Left kidney (tissue), 1 donor: ENCODE measurements at regions not wholly inside any gene's neighbourhood (a gene's known extent, or its start where the extent isn't known, plus 50 kb on each side); places are given as distances from the start of the nearest gene placed in this dataset.

ENCODE experiments used
- DNase-seq: peaks from one replicate; pipeline ENCODE4 v3.0.0-alpha.2; 2013

DNA sequence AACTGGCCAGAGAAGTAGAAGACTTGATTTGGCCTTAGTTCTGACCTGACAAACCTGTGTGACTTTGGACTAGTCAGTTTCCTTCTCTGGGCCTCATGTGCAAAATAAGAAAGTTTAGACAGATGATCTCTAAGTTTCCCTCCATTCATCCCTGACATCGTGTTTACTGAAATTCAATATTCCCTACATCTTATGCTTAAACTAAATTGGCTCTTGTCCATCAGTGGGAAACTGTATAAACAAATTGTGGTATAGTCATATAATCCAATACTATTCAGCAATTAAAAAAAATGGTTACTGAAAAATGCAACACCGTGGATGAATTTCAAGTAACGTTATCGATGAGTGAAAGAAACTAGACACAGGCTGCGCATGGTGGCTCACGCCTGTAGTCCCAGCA is 64.4 kb upstream of the HRH1 start:
- DNase-seq = no peak

- no peak for DNase-seq
Observed at GRCh38 chr3:11090551-11090950, 63.7 kb upstream of the HRH1 start.

- DNase-seq = no peak
Observed at GRCh38 chr3:11091088-11091590, 63.2 kb upstream of the HRH1 start.

- DNase-seq = no peak
Observed at GRCh38 chr3:11091791-11092190, 62.5 kb upstream of the HRH1 start.

DNA sequence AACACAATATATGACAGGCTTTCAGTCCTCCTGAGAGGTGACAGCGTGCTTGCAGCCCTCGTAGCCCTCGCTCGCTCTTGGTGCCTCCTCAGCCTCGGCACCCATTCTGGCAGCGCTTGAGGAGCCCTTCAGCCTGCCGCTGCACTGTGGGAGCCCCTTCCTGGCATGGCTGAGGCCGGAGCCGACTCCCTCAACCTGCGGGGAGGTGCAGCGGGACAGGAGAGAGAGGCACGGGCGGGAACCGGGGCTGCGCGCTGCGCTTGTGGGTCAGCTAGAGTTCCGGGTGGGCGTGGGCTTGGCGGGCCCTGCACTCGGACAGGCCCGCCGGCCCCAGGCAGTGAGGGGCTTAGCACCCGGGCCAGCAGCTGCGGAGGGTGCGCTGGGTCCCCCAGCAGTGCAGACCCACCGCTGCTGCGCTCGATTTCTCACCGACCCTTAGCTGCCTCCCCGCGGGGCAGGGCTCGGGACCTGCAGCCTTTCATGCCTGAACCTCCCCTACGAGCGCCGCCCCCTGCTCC is 60.4 kb upstream of the HRH1 start:
- no peak for DNase-seq

DNA sequence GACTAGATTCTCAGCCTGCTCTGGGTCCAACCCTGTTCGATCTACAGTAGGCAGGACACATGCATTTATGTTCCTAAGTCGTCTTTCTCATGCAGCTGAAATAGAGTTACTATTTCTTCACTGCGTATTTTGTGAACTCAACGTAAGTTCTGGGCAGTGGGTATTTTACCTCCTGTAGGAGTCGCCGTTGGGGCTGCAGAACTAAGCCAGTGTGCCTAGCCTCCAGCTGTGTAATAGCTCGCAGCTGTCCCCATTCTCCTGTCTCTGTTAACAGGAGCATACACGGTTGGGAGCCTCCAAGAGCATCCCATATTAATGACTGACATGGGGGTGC is 58.4 kb upstream of the HRH1 start:
- DNase-seq = no peak

DNA sequence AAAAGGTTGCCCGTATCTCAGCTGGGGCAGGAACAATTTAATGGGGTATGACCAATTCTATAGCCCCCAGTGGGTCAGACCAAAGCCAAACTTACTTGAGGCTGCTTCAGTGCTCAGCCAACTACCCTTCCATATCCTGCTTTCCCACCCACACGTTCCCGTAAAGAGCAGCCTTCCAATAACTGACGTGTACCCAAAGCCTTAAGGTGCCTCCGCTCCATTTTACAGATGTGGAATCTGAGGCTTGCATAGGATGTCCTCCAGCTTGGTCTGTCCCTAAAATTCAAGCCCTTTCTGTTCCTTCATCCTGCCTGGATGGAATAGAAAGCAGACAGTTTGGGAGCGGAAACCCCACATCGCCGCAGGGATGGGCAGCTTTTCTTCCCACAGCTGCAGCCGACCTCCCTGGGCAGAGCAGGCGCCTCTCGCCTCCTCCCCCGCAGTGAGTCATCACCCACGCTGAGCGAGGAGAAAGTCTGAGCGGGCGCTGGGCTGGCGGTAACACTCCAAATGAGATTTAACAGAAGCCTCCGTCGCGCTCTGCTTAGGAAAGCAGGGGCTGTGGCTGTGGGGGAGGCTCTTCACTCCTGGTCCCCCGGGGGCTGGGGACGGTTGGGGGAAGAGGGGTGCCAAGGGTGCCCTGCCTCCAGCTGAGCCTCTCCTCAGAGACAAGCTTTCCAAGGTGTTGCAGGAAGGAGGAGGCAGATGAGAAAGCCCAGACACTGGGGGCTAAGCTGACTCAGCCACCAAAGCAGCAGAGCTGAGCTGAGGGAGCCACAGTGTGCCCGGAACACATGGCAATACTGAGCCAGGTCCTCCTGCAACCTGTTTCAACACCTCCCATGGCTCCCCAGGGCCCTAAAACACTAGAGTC is 57.8 kb upstream of the HRH1 start:
- peak; percentile 65 for DNase-seq

GRCh38 chr3:11099306-11099705 is 55.0 kb upstream of the HRH1 start:
- no peak for DNase-seq
